Osteoblast (primary cell): ENCODE measurements at regions not wholly inside any gene's neighbourhood (a gene's known extent, or its start where the extent isn't known, plus 50 kb on each side); places are given as distances from the start of the nearest gene placed in this dataset.

ENCODE experiments used
- DNase-seq: peaks from one replicate; pipeline ENCODE4 v3.0.0; 2011; ENCODE audit warnings: low spot score, mixed read lengths; ENCODE audit not compliant: insufficient read length; ENCODE audit errors: missing footprints
- H2AFZ ChIP-seq: 2 replicates; pipeline ENCODE4 v1.6.0; 2011; ENCODE audit warnings: mild to moderate bottlenecking, low read length
- H3K27ac ChIP-seq: 2 replicates; pipeline ENCODE4 v1.5.1; 2011; ENCODE audit warnings: mild to moderate bottlenecking, low read depth, low read length, moderate library complexity
- H3K27me3 ChIP-seq: 2 replicates; pipeline ENCODE4 v1.6.0; 2012; ENCODE audit warnings: mild to moderate bottlenecking, control low read depth, inconsistent platforms, low read length, moderate library complexity; ENCODE audit not compliant: insufficient read depth
- H3K36me3 ChIP-seq: 2 replicates; pipeline ENCODE4 v1.5.1; 2011; ENCODE audit warnings: mild to moderate bottlenecking, low read length, control low read depth, moderate library complexity; ENCODE audit not compliant: insufficient read depth
- H3K4me1 ChIP-seq: 2 replicates; pipeline ENCODE4 v1.5.1; 2011; ENCODE audit warnings: mild to moderate bottlenecking, low read length, control low read depth, moderate library complexity; ENCODE audit not compliant: insufficient read depth
- H3K4me2 ChIP-seq: 2 replicates; pipeline ENCODE4 v1.6.0; 2011; ENCODE audit warnings: mild to moderate bottlenecking, low read length; ENCODE audit not compliant: insufficient read depth
- H3K4me3 ChIP-seq: fragments of 200-600 bp; sonication (generic); 3 replicates; pipeline ENCODE4 v1.5.1; 2012; ENCODE audit warnings: mild to moderate bottlenecking, low read length, inconsistent platforms; ENCODE audit not compliant: insufficient read depth
- H3K79me2 ChIP-seq: 2 replicates; pipeline ENCODE4 v1.6.0; 2012; ENCODE audit warnings: mild to moderate bottlenecking, low read length, control low read depth, inconsistent platforms; ENCODE audit not compliant: insufficient read depth
- H3K9me3 ChIP-seq: 2 replicates; pipeline ENCODE4 v1.5.1; 2011; ENCODE audit warnings: low read depth, low read length, control low read depth
- H4K20me1 ChIP-seq: 2 replicates; pipeline ENCODE4 v1.6.0; 2012; ENCODE audit warnings: mild to moderate bottlenecking, low read length, control low read depth; ENCODE audit not compliant: insufficient read depth
- TF ChIP-seq, protein P1 (sequence below): IDR thresholded peaks from 2 replicates; pipeline ENCODE4 v1.5.1; 2011; ENCODE audit warnings: mild to moderate bottlenecking, low read depth, low read length, moderate library complexity; ENCODE audit errors: extremely low read depth

DNA sequence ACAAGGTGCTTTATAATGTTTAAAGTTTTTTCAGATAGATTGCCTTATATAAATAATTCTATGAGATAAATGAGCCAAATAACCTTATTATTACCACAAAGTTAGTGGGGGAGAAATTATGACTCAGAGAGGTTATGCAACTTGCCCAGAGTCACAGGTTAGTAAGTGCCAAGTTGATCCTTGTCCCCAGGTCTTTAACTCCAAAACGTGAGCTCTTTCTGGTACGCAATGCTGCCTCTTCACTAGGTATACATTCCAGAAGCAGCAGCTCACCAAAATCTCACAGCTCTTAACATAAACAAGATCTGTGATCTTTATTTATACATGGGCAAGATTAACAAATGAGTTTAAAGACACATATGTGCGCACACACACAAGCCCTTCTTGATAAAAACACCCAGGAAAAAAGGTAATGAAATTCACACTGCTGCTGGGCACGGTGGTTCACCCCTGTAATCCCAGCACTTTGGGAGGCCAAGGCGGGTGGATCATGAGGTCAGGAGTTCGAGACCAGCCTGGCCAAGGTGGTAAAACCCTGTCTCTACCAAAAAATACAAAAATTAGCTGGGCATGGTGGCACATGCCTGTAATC lies 59.8 kb upstream of the NR2F2 start:
- no peak overlapping the region for H3K4me2 ChIP-seq
- H3K36me3 ChIP-seq: no peaks in the 10 kb centered on the region
- no peaks in the 10 kb centered on the region for H3K27me3 ChIP-seq
- TF ChIP-seq, protein P1, sequence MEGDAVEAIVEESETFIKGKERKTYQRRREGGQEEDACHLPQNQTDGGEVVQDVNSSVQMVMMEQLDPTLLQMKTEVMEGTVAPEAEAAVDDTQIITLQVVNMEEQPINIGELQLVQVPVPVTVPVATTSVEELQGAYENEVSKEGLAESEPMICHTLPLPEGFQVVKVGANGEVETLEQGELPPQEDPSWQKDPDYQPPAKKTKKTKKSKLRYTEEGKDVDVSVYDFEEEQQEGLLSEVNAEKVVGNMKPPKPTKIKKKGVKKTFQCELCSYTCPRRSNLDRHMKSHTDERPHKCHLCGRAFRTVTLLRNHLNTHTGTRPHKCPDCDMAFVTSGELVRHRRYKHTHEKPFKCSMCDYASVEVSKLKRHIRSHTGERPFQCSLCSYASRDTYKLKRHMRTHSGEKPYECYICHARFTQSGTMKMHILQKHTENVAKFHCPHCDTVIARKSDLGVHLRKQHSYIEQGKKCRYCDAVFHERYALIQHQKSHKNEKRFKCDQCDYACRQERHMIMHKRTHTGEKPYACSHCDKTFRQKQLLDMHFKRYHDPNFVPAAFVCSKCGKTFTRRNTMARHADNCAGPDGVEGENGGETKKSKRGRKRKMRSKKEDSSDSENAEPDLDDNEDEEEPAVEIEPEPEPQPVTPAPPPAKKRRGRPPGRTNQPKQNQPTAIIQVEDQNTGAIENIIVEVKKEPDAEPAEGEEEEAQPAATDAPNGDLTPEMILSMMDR: no peak
- no peaks in the 10 kb centered on the region for H3K79me2 ChIP-seq
- H4K20me1 ChIP-seq: no peaks in the 10 kb centered on the region
- no peak overlapping the region for H2AFZ ChIP-seq
- no peak overlapping the region for H3K27ac ChIP-seq
- DNase-seq: no peak
- peaks cover 46% of the 10 kb centered on the region for H3K4me1 ChIP-seq
- H3K4me3 ChIP-seq: no peak overlapping the region
- H3K9me3 ChIP-seq: no peaks in the 10 kb centered on the region

DNA sequence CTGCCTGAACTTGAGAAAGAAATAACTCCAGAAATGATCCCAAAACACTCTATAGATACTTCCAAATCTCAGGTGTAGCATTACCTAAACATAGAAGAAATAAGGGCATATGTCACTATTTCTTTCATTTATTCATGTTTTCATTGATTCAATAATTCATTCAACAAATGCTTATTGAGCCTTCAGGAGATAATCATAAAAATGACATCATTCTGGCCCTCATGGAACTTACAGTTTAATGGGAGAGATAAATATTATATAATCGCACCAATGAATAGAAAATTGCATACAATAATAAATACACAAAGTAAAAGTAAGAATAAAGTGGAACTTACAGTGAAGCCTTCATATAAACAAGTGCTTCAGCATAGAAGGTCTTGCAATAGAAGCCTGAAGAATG lies 58.1 kb upstream of the NR2F2 start:
- Histone ChIP-seq H3K27ac (peak overlapping the region; percentile 64), H3K4me3 (no peak overlapping the region), H3K4me2 (no peak overlapping the region), H3K36me3 (no peaks in the 10 kb centered on the region), H4K20me1 (no peaks in the 10 kb centered on the region), H2AFZ (no peak overlapping the region), H3K9me3 (no peaks in the 10 kb centered on the region), H3K4me1 (peaks cover 60% of the 10 kb centered on the region), H3K79me2 (no peaks in the 10 kb centered on the region), H3K27me3 (no peaks in the 10 kb centered on the region)
- no peak for DNase-seq
- TF ChIP-seq, protein P1: no peak

DNA sequence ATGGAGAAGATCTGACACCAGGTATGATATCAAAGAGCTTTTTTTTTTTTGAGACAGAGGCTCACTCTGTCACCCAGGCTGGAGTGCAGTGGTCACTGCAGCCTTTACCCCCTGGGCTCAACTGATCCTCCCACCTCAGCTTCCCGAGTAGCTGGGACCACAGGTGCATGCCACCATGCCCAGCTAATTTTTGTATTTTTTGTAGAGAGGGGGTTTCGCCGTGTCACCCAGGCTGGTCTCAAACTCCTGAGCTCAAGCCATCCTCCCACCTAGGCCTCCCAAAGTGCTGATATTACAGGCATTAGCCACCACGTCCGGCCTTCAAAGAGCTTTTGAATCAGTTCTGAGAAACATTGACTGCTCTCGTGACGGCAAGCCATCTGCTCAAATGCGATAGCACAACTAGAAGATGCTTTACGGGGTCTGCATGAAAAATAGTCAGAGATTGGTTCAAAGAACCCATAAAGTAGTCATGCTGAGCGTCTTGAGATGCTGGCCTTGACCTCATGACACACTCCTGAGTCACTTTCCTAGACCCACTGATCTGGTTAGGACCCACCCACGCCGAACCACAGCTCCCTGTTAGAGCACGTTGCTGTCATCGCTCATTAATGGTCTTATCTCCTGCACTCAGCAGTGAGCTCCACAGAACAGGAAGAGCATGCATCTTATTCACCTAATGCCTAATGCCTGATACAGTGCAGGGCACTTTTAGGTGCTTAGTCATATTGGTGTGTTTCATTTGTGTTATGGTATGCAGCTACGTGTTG lies 57.0 kb upstream of the NR2F2 start:
- H3K9me3 ChIP-seq: no peaks in the 10 kb centered on the region
- H3K4me3 ChIP-seq: no peak overlapping the region
- DNase-seq: no peak
- H3K4me2 ChIP-seq: peak overlapping the region; percentile 59
- no peak overlapping the region for H2AFZ ChIP-seq
- no peaks in the 10 kb centered on the region for H3K27me3 ChIP-seq
- no peaks in the 10 kb centered on the region for H3K36me3 ChIP-seq
- H3K79me2 ChIP-seq: no peaks in the 10 kb centered on the region
- H4K20me1 ChIP-seq: no peaks in the 10 kb centered on the region
- H3K27ac ChIP-seq: peak overlapping the region; percentile 64
- TF ChIP-seq, protein P1: no peak
- H3K4me1 ChIP-seq: peaks cover 60% of the 10 kb centered on the region

DNA sequence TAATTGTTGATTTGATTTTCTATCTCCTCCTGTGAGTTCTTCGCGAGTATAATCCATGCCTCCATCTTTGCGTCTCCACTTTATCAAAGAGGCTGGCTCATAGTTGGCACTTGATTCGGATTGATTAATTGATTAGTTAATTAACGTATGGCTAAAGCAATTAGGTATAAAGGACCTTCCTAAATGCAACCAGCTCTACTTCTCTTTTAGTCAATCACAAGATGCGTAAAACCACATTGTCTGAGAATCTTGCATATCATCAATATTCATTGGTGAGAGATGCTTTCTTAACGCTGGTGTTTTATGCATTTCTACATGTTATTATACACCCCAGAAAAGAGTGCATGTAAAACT lies 56.4 kb upstream of the NR2F2 start:
- peaks cover 55% of the 10 kb centered on the region for H3K4me1 ChIP-seq
- H3K27ac ChIP-seq: peak overlapping the region; percentile 64
- TF ChIP-seq, protein P1: no peak

More for the DNA sequence above, 56.4 kb upstream of the NR2F2 start:
- Histone ChIP-seq H4K20me1 (no peaks in the 10 kb centered on the region), H3K27me3 (no peaks in the 10 kb centered on the region), H3K4me2 (peak overlapping the region; percentile 59), H3K4me3 (no peak overlapping the region), H3K36me3 (no peaks in the 10 kb centered on the region), H3K79me2 (no peaks in the 10 kb centered on the region), H3K9me3 (no peaks in the 10 kb centered on the region), H2AFZ (no peak overlapping the region)
- DNase-seq: no peak
